ENCODE measurements at regions not wholly inside any gene's neighbourhood (a gene's known extent, or its start where the extent isn't known, plus 50 kb on each side); places are given as distances from the start of the nearest gene placed in this dataset.

GRCh38 chrX:81378560-81378959 is 176.7 kb downstream of the SH3BGRL start:
- no peak for TF ChIP-seq POLR2A (IDR thresholded peaks at IDR 0.05; ENCODE audit: extremely low read depth, insufficient read length)
- TF ChIP-seq MAX (IDR thresholded peaks at IDR 0.05; ENCODE audit: low read depth, low read length): no peak
